NCI-H2171 treated with DMSO at 0.1 percent for 48 hours (cell line): ENCODE measurements at regions not wholly inside any gene's neighbourhood (a gene's known extent, or its start where the extent isn't known, plus 50 kb on each side); places are given as distances from the start of the nearest gene placed in this dataset.
"Not testable (repeated sequence)": the region's sequence is repeated elsewhere in the genome, so short reads cannot be mapped to it uniquely, and the experiment has no call there.

Source experiments
- DNase-seq: peaks from one replicate; lab custom pipeline; 2025; lab: John Stamatoyannopoulos, UW

GRCh38 chr14:25322784-25323183 lies 272.8 kb upstream of the STXBP6 start:
- DNase-seq = no peak

- not testable (repeated sequence) for DNase-seq
These were observed 266.1 kb upstream of the STXBP6 start for GRCh38 chr14:25316007-25316406.

GRCh38 chr14:25308244-25308643 lies 258.3 kb upstream of the STXBP6 start:
- DNase-seq = no peak

- DNase-seq = no peak
These were observed 254.0 kb upstream of the STXBP6 start for GRCh38 chr14:25303934-25304333.

GRCh38 chr14:25298238-25298637 lies 248.3 kb upstream of the STXBP6 start:
- no peak for DNase-seq

- not testable (repeated sequence) for DNase-seq
These were observed 240.2 kb upstream of the STXBP6 start for GRCh38 chr14:25290154-25290553.

- DNase-seq = no peak
These were observed 224.6 kb upstream of the STXBP6 start for GRCh38 chr14:25274529-25274928.

GRCh38 chr14:25267186-25267585 lies 217.2 kb upstream of the STXBP6 start:
- no peak for DNase-seq

GRCh38 chr14:25259470-25259869 lies 209.5 kb upstream of the STXBP6 start:
- no peak for DNase-seq

GRCh38 chr14:25252793-25253192 lies 202.8 kb upstream of the STXBP6 start:
- DNase-seq = no peak

GRCh38 chr14:25250516-25250915 lies 200.6 kb upstream of the STXBP6 start:
- DNase-seq = no peak

- DNase-seq = no peak
These were observed 197.7 kb upstream of the STXBP6 start for GRCh38 chr14:25247609-25248008.

- no peak for DNase-seq
These were observed 196.8 kb upstream of the STXBP6 start for GRCh38 chr14:25246751-25247150.

GRCh38 chr14:25239170-25239569 lies 189.2 kb upstream of the STXBP6 start:
- DNase-seq = no peak

- DNase-seq = no peak
These were observed 187.9 kb upstream of the STXBP6 start for GRCh38 chr14:25237845-25238244.

GRCh38 chr14:25233613-25234012 lies 183.7 kb upstream of the STXBP6 start:
- DNase-seq = no peak

GRCh38 chr14:25231004-25231403 lies 181.1 kb upstream of the STXBP6 start:
- DNase-seq = no peak

- DNase-seq = no peak
These were observed 176.3 kb upstream of the STXBP6 start for GRCh38 chr14:25226214-25226613.

GRCh38 chr14:25222256-25222655 lies 172.3 kb upstream of the STXBP6 start:
- no peak for DNase-seq

GRCh38 chr14:25220514-25220913 lies 170.6 kb upstream of the STXBP6 start:
- DNase-seq = no peak

GRCh38 chr14:25215607-25216006 lies 165.7 kb upstream of the STXBP6 start:
- DNase-seq = no peak

GRCh38 chr14:25197885-25198284 lies 147.9 kb upstream of the STXBP6 start:
- DNase-seq = no peak

- DNase-seq = no peak
These were observed 130.3 kb upstream of the STXBP6 start for GRCh38 chr14:25180221-25180620.

- DNase-seq = no peak
These were observed 128.3 kb upstream of the STXBP6 start for GRCh38 chr14:25178255-25178654.
